NCI-H1417 treated with DMSO at 0.1 percent for 48 hours (cell line): ENCODE measurements at regions not wholly inside any gene's neighbourhood (a gene's known extent, or its start where the extent isn't known, plus 50 kb on each side); places are given as distances from the start of the nearest gene placed in this dataset.

Experiments
- DNase-seq: peaks from one replicate; lab custom pipeline; 2025; lab: John Stamatoyannopoulos, UW

- DNase-seq, result peak; percentile 5
Observed at GRCh38 chr5:123875561-123876275, 363.7 kb downstream of the CSNK1G3 start.

- no peak for DNase-seq
Observed at GRCh38 chr5:123874600-123875201, 362.7 kb downstream of the CSNK1G3 start.

GRCh38 chr5:123873846-123874245, 361.9 kb downstream of the CSNK1G3 start:
- no peak for DNase-seq

GRCh38 chr5:123871373-123871772, 359.4 kb downstream of the CSNK1G3 start:
- no peak for DNase-seq

- no peak for DNase-seq
Observed at GRCh38 chr5:123868881-123869280, 356.9 kb downstream of the CSNK1G3 start.

- peak; percentile 26 for DNase-seq
Observed at GRCh38 chr5:123868267-123868666, 356.3 kb downstream of the CSNK1G3 start.

- no peak for DNase-seq
Observed at GRCh38 chr5:123865641-123866040, 353.7 kb downstream of the CSNK1G3 start.

GRCh38 chr5:123864578-123864977, 352.6 kb downstream of the CSNK1G3 start:
- no peak for DNase-seq

- no peak for DNase-seq
Observed at GRCh38 chr5:123858938-123859337, 347.0 kb downstream of the CSNK1G3 start.

- DNase-seq, result no peak
Observed at GRCh38 chr5:123856766-123857165, 344.8 kb downstream of the CSNK1G3 start.

- no peak for DNase-seq
Observed at GRCh38 chr5:123855609-123856008, 343.6 kb downstream of the CSNK1G3 start.

GRCh38 chr5:123845356-123846100, 333.6 kb downstream of the CSNK1G3 start:
- no peak for DNase-seq

- no peak for DNase-seq
Observed at GRCh38 chr5:123844873-123845272, 332.9 kb downstream of the CSNK1G3 start.

GRCh38 chr5:123835421-123835820, 323.4 kb downstream of the CSNK1G3 start:
- DNase-seq, result no peak

GRCh38 chr5:123830575-123830974, 318.6 kb downstream of the CSNK1G3 start:
- no peak for DNase-seq

- DNase-seq, result no peak
Observed at GRCh38 chr5:123827811-123828210, 315.8 kb downstream of the CSNK1G3 start.

- DNase-seq, result no peak
Observed at GRCh38 chr5:123819833-123820232, 307.9 kb downstream of the CSNK1G3 start.

GRCh38 chr5:123819386-123819785, 307.4 kb downstream of the CSNK1G3 start:
- no peak for DNase-seq

GRCh38 chr5:123817267-123817666, 305.3 kb downstream of the CSNK1G3 start:
- DNase-seq, result no peak

- no peak for DNase-seq
Observed at GRCh38 chr5:123814801-123815470, 303.0 kb downstream of the CSNK1G3 start.

- DNase-seq, result peak; percentile 47
Observed at GRCh38 chr5:123813937-123814624, 302.1 kb downstream of the CSNK1G3 start.

GRCh38 chr5:123813264-123813663, 301.3 kb downstream of the CSNK1G3 start:
- no peak for DNase-seq
